ENCODE measurements at regions not wholly inside any gene's neighbourhood (a gene's known extent, or its start where the extent isn't known, plus 50 kb on each side); places are given as distances from the start of the nearest gene placed in this dataset.
A peak's percentile ranks its signal among the peaks of the same experiment; 100 is the strongest.
"Not testable (repeated sequence)": the region's sequence is repeated elsewhere in the genome, so short reads cannot be mapped to it uniquely, and the experiment has no call there.

DNA sequence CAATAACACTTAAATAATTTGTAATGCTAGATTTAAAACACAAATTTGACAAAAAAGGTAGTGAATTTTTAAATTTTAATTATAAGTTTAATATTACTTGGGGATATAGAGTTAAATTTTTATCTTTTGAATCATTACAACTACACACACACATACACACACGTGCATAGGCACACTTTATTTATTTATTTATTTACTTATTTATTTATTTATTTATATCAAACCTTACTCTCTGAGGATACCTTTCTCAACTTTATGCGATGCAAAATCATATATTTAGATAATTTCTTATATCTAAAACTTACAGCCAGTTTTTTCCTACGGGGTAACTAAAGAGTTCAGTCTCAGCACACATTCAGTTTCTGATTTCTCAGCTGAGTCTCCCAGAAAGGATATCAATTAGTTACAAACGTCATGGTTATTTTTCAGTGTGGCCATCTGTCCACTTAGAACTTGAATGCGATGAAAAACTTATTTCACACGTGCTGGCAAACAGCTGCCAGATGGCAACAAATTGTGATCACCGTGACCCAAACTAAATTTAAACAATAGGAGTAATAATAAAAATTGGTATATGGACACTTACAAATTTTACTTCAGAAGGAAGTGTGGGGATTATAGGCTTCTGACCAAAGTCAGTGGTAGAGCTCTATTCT lies 683.1 kb upstream of the PRR20A start:
- no peak for DNase-seq

DNA sequence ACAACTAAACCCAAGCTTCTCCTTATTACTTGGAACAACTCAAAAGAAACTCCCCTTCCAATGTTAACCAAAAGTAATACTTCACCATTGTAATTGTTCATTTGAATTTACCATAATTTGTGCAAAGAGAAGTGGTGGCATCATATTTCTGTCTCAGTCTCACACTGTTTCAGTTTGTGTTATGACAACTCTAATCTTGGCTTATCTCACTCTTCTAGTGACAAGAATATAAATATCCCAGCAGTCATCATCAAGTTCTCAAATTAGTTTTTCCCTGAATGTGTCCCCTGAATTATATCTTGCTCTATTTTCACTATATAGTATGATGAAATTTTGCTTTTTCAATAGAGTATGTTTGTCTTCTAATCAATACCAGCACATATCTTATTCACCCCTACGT lies 681.4 kb upstream of the PRR20A start:
- DNase-seq = no peak

DNA sequence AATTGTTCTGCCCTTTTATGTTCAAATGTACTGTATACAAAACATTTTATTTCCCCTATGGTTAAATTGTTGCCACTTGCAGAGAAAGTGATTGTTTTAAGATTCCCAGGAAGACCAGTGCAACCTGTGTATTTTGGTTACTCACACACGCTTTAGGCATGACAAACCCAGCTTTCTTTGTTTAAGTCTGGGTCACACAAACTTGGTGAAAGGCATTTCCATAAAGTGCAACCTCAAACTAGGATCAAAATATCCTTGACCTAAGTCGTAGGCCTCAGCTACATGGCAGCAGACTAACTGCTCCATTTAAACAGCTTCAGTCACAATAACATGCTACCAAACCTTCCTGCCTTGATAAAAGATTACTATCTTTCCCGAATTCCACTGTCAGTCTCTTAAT lies 639.0 kb upstream of the PRR20A start:
- DNase-seq = no peak

GRCh38 chr13:56510836-56511235 lies 629.9 kb upstream of the PRR20A start:
- DNase-seq = no peak

DNA sequence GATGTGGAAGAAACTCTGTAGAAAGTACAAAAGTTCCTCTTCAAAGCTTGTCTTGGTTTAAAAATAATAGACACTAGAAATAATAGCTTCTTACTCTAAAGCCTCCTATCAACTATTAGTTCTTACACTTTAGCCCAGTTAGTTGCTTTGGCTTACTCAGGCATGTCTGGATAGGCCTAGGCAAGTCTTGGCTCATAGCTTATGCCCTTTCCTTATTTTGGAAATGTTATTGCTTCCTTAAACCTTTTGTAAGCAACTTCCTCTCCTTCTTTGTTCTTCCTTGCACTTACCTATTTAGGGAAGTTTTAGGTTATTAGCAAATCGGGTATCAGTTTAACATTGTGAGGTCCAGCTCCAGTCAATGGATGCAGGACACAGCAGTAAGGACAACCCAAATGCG lies 628.4 kb upstream of the PRR20A start:
- DNase-seq = not testable (repeated sequence)

DNA sequence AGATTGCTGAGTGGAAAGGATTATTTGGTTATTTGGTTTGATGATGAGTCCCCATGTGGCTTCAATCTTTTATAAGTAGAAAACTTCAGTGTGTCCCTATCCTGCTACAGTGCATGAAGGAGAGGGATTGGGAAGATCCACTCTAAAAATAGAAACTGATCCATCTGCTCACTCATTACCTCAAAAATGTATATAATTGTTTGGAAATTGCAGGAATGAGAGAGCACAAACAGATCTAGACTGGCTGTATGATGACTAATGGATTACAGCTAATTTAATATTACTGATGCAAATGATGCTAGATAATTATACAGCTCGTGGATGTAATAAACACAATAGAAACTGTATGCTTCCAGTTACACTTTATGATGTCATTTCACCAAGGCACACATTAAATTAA lies 625.3 kb upstream of the PRR20A start:
- no peak for DNase-seq

- DNase-seq = no peak
These were observed 612.5 kb upstream of the PRR20A start for GRCh38 chr13:56528040-56528790.

DNA sequence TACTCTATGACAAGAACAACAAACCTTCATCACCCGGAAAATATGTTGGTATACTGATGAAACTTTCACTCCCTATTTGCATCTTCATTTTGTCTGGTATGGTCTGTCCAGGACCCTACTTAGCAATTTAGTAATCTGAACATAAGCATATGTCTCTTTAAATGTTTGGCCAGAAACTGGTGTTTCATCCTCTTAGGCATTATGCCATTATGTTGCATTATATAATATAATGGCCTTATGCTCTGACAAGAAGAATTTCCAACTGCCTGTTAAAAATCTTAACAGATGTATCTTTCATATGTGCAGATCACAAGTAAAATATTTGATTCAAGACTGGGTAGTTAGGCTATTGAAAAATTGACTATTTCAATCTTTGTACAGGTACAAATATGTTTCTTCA lies 610.6 kb upstream of the PRR20A start:
- DNase-seq = no peak

- not testable (repeated sequence) for DNase-seq
These were observed 592.8 kb upstream of the PRR20A start for GRCh38 chr13:56547921-56548320.

- no peak for DNase-seq
These were observed 581.9 kb upstream of the PRR20A start for GRCh38 chr13:56558698-56559320.

DNA sequence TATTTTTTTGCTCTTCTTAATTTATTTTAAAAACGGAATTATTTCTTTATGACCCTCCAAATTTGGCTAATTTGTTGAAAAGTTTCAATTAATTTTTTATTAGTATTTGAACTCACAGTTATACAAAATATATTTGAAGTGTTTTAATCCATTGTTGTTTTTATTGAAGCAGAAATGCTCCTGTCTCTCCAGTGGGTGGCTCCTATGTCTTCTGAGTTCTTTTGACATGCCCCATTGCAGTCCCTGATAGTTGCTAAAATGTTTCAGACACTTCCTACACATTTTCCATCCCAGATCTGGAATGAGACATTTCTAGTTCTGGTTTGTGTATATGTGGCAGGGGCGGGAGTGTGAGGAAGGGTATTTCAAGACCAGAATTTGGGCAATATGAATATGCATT lies 579.4 kb upstream of the PRR20A start:
- peak; percentile 4 for DNase-seq

DNA sequence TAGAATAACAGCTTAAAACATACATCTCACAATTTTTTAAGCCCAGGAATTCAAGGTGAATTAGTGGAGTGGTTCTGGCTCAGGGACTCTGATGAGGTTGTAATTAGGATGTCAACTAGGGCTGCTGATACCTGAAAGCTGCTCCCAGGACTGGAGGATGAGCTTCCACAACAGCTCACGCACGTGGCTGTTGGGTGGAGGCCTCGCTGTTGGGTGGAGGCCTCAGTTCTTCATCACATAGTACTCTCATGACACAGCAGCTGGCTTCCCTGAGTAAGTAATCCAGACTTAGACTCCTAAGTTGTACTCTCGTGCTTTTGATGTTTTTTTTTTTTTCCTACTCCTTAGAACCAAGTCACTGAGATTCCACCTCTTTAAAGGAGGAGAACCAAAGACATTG lies 577.1 kb upstream of the PRR20A start:
- DNase-seq = no peak

- DNase-seq = no peak
These were observed 553.7 kb upstream of the PRR20A start for GRCh38 chr13:56586976-56587375.

DNA sequence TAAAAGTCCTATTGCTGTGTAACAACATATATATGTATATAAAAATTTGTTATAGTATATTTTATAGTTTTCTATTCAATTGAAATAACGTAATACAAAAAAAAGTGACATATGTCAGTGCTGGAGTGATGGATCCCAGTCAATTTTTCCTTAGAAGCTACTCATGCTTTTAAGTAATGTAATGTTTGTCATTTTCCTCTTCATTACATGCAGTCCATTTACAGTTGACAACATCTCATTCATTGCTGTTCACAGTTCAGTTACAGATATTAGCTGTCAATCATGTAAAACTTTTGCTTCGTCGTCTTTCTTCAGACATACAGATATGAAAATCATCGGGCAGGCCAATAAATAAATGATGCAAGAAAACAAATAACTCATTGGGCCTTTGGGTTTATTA lies 525.1 kb upstream of the PRR20A start:
- no peak for DNase-seq

GRCh38 chr13:56622840-56623239 lies 517.9 kb upstream of the PRR20A start:
- no peak for DNase-seq

GRCh38 chr13:56628886-56629285 lies 511.8 kb upstream of the PRR20A start:
- DNase-seq = not testable (repeated sequence)

DNA sequence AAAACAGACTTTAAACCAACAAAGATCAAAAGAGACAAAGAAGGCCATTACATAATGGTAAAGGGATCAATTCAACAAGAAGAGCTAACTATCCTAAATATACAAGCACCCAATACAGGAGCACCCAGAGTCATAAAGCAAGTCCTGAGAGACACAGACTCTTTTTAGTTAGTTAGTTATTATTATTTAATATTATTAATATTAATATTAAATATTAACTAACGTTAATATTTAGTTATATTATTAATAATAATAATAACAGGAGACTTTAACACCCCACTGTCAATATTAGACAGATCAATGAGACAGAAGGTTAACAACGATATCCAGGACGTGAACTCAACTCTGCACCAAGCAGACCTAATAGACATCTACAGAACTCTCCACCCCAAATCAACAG lies 509.7 kb upstream of the PRR20A start:
- DNase-seq = not testable (repeated sequence)

- DNase-seq = no peak
These were observed 487.7 kb upstream of the PRR20A start for GRCh38 chr13:56653043-56653442.

GRCh38 chr13:56659041-56659471 lies 481.7 kb upstream of the PRR20A start:
- no peak for DNase-seq

GRCh38 chr13:56670563-56670962 lies 470.2 kb upstream of the PRR20A start:
- DNase-seq = no peak

GRCh38 chr13:56681404-56681803 lies 459.3 kb upstream of the PRR20A start:
- no peak for DNase-seq

DNA sequence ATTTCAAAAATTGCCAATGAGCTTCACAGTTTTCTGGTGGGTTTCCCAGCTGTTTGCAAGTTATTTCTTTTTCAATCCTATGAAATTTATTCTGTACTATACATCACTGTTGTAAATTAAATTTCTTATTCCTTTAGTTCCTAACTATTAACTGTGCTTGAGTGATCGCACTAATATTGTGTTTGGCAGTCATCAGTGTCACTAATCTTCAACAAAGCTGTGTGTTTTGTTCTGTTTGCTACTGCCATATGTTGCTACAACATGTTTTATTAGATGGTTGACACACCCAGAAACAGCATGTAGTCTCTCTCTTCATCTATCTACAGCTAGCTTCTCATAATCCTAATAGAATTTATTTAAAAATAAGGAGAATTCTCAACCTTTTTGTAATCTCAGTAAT lies 453.6 kb upstream of the PRR20A start:
- peak; percentile 15 for DNase-seq

DNA sequence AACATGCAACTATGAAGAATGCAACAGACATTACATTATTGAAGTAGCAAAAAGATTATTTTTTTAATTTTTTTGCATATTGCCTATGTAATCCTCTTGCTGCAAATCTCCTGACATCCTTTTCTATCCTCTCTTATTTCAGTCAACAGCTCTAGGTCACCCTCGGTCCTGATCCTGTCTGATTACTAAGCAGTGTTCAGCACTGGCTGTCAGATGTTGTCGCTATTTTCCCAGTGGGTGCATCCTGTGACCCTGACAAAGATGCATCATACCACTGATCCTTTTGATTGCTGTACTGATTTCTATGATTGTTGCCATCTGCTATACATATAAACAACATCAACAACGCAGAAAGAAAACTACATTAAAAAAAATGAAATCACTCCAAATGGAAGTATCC lies 443.7 kb upstream of the PRR20A start:
- DNase-seq = no peak
